ENCODE measurements at regions not wholly inside any gene's neighbourhood (a gene's known extent, or its start where the extent isn't known, plus 50 kb on each side); places are given as distances from the start of the nearest gene placed in this dataset.
"Not testable (repeated sequence)": the region's sequence is repeated elsewhere in the genome, so short reads cannot be mapped to it uniquely, and the experiment has no call there.

DNA sequence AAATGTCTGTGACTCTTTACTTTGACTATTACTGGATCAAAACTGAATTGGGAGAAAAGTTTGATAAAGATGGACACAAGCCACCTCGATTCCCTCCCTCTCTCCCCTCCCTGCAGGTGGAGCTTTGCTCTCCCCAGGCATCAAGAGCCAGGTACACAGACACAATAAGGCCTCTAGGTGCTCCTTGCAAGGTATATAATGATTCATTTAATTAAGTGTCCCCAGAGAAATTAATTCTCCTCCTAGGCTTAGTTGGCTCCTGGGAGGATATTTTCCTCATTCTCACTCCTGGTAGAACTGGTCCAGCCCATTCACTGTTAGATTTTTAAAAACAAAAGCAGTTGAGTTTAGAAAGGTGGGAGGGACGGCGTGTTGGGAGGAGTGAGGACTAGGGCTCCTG lies 352.4 kb upstream of the SMIM21 start:
- no peak for DNase-seq (ENCODE audit: low read depth in 3 of 3, low spot score in 2 of 3)

DNA sequence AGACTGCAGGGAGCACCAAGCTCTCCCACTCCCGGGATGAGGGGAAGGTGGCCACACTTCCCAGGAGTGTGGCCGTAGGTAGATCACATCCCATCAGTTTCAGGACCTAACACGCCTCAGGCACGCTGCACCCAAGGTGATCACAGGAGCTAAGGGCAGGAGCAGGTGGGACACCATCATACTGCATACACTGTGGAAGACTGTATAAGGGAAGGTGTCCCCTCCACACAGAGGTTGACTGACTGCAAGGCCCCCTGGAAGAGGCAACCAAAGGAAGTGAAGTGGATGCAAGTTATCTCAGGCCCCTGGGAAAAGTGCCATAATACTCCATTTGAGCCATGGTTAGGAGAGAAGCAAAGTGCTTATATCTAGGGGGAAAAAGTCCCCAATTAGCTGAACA lies 351.9 kb upstream of the SMIM21 start:
- DNase-seq (ENCODE audit: low read depth in 3 of 3, low spot score in 2 of 3), result no peak

DNA sequence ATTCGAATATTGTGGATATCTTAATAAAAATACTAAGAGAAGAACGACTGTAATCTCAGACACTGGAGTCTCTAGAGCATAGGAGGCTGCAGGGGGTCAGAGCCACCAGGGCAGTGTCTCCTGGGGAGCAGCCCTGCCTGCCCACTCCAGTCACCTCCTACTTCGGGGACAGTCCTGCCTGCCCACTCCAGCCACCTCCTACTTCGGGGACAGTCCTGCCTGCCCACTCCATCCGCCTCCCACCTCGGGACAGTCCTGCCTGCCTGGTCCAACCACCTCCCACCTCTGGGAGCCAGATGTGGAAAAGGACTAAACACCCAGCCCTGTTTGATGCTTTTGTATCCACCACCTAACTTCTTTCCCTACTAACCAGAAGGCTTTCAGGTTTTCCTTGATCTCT lies 350.1 kb upstream of the SMIM21 start:
- DNase-seq (ENCODE audit: low read depth in 3 of 3, low spot score in 2 of 3), result no peak

DNA sequence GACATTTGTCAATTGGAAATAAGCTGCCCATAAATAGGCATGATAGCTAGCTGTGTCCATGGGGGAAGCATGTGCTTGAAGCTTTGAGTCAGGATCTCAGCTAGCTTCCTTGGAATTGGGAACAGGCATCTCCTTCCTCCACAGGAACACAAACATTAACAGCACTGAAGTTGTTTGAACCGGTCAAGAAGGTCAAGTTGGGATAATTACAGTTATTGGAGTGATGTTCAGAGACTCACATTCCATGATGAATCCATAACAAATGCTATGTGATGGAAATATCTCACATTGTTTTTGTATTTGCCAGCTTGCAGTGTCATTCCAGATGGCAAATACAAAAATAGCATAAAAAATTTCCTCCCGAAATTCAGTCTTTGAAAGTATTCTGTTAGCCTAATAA lies 347.6 kb upstream of the SMIM21 start:
- no peak for DNase-seq (ENCODE audit: low read depth in 3 of 3, low spot score in 2 of 3)

DNA sequence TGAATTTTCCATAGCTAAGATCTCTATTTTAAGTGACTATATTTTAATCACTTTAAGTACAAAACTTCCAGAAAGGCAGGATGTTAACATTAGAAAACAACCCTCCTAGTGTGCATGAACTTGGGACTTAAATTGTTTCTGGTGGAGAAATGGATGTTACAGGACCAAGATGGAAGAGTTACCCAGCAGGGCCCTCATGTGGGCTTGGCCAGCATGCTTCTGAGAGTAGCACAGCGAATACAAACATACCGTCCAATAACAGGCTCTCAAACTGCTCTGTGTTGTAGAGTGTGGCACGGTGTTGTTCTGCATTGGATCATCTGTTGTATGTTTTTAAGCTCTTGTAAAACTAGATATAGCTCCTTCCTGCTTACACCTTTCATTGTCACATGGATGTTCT lies 346.1 kb upstream of the SMIM21 start:
- DNase-seq (ENCODE audit: low read depth in 3 of 3, low spot score in 2 of 3), result no peak

DNA sequence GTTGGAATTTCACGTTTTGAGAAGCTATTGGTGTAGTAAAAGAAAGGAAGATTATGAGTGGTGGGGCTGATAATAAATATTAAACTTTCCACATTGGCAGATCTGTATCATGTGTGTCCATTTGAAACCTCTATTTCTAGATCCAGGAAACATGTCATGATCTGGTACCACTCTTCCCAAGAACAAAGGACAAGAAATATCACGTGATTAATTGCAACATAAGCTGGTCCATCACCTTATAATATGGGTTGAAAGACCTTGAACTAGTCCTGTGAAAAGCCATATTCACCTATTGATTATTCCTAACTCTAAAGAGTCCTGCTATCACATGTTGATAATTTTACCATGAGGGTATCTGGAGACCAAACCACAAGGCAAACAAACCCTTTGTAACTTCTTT lies 335.3 kb upstream of the SMIM21 start:
- no peak for DNase-seq (ENCODE audit: low read depth in 3 of 3, low spot score in 2 of 3)

DNA sequence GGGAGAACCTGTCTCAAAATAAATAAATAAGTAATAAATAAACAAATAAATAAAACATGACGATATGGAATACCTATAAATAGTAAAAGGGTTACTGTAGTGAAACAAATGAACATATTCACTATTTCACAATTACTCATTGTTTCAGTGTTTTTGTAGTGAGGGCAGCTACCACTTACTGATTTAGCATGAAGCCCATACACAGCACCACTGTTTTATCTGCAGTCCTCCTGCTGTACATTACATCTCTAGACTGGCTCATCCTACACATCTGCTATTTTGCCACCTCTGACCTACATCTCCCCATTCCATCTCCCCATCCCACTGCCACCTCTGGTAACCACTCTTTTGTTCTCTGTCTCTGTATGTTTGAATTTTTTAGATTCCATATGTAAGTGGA lies 332.7 kb upstream of the SMIM21 start:
- DNase-seq (ENCODE audit: low read depth in 3 of 3, low spot score in 2 of 3), result no peak

DNA sequence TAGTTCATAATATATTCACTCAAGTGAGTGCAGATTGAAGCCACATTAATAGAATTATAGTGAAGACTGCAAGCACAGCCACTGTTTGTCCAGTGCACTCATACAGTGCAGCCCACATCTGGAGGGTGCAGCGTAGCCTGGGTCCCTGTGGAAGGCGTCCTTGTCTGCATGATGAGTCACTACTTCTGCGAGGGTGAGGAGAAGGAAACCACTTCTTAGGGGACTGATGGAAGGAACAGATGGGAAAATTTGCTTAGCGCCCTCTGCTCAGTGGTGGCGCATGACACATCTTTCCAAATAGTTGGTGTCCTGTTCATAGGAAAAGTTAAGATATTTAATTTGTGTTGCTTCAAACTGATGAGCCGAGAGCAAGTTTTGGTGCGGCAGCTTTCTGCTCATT lies 330.4 kb upstream of the SMIM21 start:
- DNase-seq (ENCODE audit: low read depth in 3 of 3, low spot score in 2 of 3), result no peak

DNA sequence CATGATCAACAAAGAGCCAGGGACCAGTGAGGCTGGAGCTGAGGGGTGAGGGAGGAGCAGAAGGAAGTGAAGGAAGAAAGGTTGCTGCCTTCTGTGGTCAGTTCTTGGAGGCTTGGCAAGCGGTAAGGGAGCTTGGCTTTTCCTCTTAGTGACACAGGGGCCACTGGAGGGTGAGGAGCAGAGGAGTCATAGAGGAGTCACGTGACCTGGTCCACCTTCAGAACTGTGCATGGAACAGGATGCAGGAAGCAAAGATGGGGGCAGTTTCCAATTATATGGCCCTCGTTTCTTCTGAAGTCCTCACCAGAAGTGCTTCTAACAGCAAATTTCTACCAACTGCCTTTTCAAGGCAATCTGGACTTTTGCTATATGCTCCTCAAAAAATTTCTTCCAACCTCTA lies 326.9 kb upstream of the SMIM21 start:
- no peak for DNase-seq (ENCODE audit: low read depth in 3 of 3, low spot score in 2 of 3)

DNA sequence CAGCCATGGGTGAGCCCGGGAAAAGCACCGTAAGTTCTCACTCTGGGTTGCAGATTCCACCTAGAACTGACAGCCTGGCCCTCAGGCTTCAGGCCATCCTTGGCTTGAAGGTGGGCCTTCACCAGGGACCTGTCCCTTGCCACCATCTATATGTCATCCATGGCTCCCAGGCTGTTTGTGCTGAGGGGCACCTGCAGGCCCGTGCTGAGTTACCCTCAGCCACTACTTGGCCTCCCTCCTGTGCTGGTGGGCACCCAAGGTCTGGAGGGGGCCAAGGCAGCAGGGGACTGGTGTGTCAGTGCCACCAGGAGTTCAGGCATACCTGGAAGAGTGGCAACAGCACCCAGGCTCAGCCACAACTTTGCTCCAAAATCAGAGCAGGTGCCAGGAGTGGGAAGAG lies 326.2 kb upstream of the SMIM21 start:
- DNase-seq (ENCODE audit: low read depth in 3 of 3, low spot score in 2 of 3), result no peak

DNA sequence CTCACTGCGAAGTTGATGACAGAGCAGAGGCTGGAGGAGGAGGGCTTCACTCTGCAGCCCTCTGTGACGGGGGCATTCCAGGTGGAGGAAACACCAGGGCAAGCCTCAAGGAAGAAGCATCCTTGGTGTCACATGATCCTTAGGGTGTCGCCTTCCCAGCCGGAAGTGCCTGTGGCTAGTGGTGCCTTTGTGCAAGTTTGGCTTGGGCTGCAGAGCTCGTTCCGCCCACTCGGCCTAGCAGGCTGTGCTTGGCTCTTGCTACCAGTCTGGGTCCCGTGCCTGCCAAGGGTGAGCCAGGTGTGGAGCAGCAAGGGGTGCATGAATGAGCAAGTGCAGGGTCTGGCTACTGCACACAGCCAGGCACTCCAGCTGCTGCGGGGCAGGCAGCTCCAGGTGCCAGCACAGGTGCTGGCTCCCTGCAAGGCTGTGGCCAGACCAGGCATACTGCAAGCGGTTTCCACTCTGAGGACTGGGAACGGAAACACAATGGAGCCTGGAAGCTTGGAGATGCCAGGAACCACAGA lies 325.3 kb upstream of the SMIM21 start:
- no peak for DNase-seq (ENCODE audit: low read depth in 3 of 3, low spot score in 2 of 3)

DNA sequence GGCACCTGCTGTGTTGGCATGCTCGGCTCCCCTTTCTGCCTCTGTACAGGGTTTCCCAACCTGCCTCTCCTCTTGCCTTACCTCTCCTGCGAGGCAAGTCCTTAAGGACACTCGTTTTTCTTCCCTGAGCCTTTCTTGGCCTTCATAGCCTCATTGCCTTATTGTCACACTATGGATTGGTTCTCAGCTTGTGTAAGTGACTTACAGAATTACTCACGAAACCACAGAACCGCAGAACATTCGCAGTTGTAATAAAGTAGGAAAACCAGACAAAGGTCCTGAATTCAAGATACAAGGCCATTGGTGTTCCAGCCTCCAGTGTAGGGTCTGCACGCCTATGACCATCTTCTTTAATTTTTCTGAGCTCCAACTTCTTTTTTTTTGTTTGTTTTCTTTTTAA lies 317.6 kb upstream of the SMIM21 start:
- DNase-seq (ENCODE audit: low read depth in 3 of 3, low spot score in 2 of 3), result no peak

DNA sequence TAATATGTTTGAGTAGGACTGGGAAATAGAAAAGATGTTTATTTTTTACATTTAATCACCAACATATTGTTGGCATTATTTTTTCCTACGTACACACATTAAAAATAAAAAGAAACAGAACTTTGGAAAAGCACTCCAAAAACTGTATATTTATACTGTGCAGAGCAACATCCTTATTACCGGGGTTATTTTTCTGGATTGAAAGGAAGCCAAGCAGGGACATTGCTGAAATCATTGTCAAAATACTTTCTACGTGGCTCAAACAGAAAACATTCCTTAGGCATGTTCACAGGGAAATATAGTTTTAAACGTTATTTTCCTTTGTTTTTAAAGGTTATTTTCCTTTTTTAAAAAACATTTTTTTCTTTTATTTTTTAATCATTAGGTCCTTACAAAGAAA lies 315.0 kb upstream of the SMIM21 start:
- DNase-seq (ENCODE audit: low read depth in 3 of 3, low spot score in 2 of 3), result no peak

DNA sequence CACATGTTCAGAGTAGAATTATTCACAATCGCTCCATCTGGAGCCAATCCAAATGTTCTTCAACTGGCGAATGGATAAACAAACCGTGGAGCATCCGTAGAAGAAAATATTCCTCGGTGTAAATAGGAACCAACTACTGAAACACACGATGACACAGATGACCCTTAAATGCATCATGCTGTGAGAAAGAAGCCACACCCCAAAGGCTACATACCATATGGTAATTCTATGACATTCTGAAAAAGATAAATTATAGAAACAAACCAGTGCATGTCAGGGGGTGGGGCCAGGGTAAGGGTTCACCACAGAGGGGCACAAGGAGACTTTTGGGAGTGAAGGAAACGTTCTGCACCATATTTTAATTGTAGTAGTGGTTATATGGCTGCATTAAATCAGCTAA lies 312.2 kb upstream of the SMIM21 start:
- DNase-seq (ENCODE audit: low read depth in 3 of 3, low spot score in 2 of 3), result no peak

DNA sequence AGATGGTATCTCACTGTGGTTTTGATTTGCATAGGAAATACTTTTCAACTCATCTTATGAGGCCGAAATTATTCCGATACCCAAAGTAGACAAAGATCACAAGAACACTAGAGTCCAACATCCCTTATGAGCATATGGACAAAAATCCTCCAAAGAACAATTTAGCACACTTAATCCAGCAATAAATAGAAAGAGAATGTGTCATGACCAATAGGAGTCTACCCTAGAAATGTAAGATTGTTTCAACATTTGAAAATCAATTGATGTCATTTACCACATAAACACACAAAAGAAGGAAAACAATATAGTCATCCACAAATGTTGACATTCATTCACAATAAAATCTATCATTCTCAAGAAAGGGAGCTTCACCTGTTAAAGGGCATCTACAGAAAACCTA lies 307.8 kb upstream of the SMIM21 start:
- DNase-seq (ENCODE audit: low read depth in 3 of 3, low spot score in 2 of 3), result no peak

DNA sequence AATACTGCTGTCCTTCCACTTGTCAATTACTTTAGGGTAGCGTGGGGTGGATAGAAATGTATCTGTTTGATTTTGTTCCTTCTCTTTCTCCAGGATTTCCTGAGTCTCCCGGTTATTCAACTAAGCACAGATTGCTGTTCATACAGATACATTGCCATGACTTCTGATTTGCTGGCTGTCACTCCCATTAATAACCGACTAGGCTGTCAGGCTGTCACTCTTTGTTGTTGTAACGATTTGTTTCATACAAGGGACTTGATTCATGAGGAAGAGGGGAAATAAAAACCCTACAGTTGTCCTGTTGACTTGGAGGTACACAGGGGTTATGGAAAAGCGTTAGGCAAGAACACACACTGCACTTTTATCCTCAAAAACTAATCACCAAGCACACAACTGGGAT lies 302.7 kb upstream of the SMIM21 start:
- DNase-seq (ENCODE audit: low read depth in 3 of 3, low spot score in 2 of 3), result no peak

DNA sequence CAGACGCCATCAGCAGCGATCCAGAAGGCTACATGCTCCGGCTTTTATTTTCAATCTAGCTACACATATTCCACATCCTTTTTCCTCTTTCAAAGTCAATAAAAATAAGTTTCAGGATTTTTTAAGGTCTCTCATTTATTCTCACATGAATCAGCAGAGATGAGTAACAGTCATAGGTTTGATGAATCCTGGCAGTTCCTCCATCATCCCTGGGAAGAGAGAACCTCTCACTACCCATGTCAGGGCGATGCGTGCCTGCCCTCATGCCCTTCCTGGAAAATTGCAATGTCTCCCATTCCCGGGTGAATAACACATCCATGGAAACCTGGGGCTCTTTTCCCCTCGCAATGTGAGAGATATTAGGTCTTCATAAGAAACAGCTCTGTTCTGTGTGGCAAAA lies 301.1 kb upstream of the SMIM21 start:
- no peak for DNase-seq (ENCODE audit: low read depth in 3 of 3, low spot score in 2 of 3)

DNA sequence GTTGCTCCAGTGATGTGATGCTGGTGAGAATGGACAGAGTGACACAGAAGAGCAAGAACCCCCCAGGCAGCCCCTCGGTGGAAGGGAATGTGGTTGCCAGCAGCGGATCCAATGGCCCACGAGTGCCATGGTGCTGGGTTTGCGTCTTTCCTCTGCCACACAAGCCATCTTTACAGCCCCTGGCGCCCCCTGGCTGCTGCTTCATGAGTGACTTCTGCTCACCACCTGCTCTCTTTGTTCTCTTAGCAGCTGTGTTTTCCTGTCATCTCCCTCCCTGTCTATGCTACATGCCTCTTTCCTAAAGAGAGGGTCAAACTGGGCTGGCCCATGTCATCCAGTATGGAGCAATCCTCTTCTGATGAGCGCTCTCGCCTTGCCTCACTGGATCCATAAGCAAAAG lies 300.0 kb upstream of the SMIM21 start:
- DNase-seq (ENCODE audit: low read depth in 3 of 3, low spot score in 2 of 3), result no peak

DNA sequence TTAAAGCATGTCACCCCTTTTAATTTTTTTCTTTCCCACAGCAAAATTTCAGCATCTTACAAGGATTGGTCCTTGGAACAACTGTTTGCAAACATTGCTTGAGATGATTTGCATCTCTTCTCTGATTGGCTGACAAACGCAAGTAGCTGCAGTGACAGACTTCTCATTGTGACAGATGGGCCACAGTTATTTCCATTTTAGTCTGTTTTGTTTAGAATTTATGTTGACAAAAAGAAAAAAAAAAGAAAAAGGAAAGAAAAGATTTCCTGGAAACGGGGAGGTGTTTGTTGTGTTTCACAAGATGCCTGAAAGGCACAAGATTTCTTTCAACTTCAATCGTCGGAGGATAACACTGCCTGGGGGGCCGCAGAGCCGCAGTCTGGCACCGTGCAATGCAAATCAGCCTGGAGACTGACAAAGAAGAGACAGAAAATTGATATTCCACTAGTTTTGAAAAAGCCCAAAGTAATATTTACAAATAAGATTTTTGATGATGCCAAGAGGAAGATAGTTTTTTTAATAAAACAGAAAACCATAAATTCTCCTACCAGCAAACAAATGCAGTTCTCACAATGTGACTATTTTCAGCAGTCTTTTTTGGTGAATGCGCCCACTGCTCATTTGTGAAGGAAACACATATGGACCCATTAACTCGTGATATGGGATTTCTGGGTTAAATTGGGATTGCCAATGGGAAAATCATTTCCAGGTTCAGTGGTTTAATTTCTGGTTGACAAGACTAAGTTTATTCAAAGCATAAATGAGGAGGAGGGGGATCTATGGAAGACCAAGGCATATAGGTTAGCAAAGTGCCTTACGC lies 296.2 kb upstream of the SMIM21 start:
- no peak for DNase-seq (ENCODE audit: low read depth in 3 of 3, low spot score in 2 of 3)

DNA sequence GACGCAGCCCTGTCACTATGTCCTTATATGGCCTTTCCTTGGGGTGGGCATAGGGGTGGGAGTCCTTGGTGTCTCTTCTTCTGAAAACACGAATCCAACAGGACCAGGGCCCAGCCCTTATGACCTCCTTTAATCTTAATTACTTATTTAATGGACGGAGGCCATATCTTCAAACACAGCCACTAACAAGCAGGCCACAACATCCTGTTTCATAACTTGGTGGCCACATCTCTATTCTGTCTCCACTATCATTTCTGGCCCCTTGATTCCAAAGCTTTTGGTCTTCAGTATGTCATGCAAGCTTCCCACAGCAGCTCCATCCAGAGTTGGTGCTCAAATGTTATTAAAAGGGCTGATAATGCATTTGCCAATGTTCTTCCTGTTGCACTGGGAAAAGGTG lies 287.3 kb upstream of the SMIM21 start:
- no peak for DNase-seq (ENCODE audit: low read depth in 3 of 3, low spot score in 2 of 3)

DNA sequence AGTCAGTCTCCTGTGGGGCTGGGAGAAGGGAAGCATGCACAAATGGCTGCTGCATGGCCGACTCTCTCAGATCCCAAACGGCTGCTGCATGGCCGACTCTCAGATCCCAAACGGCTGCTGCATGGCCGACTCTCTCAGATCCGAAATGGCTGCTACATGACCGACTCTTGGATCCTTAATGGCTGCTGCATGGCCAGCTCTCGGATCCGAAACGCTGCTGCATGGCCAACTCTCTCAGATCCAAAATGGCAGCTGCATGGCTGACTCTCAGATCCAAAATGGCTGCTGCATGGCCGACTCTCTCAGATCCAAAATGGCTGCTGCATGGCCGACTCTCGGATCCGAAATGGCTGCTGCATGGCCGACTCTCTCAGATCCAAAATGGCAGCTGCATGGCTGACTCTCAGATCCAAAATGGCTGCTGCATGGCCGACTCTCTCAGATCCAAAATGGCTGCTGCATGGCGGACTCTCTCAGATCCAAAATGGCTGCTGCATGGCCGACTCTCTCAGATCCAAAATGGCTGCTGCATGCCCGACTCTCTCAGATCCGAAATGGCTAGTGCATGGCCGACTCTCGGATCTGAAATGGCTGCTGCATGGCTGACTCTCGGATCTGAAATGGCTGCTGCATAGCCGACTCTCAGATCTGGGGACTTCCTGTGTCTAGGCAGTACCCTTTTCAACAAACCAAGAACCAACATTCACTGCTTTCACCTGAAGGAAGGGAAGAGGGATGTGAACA lies 284.8 kb upstream of the SMIM21 start:
- DNase-seq (ENCODE audit: low read depth in 3 of 3, low spot score in 2 of 3), result not testable (repeated sequence)

DNA sequence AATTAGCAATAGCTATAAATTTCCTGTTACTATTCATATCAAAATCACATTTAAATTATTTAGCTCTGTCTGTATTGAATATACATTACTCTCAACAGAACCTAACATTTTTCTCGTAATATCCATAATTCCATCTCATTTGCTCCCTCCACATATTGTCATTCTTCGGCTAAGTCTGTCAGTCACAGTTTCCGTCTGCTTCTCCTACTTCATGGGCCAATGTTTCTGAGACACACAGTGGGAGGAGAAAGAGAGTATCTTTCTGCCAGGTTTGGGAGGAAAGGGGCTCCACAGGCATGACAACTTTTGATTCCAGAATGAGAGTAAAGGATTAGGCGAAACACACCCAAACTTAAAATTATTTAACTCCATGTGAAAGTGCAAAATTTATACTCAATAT lies 273.1 kb upstream of the SMIM21 start:
- no peak for DNase-seq (ENCODE audit: low read depth in 3 of 3, low spot score in 2 of 3)
